Uterus (tissue), 3 donors: ENCODE measurements at regions not wholly inside any gene's neighbourhood (a gene's known extent, or its start where the extent isn't known, plus 50 kb on each side); places are given as distances from the start of the nearest gene placed in this dataset.

ENCODE experiments used
- DNase-seq, 2 donors: peaks; one replicate each; pipeline ENCODE4 v3.0.0-alpha.2; 2019 to 2020
- H3K27ac ChIP-seq, 2 donors: fragments of 200-600 bp; sonication (generic); 1 replicate in 1 of 2; 2 replicates in 1 of 2; pipeline ENCODE4 v1.5.1; 2016 to 2018
- H3K27me3 ChIP-seq, 2 donors: fragments of 200-600 bp; sonication (generic); one replicate each; pipeline ENCODE4 v1.5.1; 2018 to 2019; ENCODE audit warnings: control low read depth in 1 of 2
- H3K36me3 ChIP-seq, 2 donors: fragments of 200-600 bp; sonication (generic); one replicate each; pipeline ENCODE4 v1.5.1; 2019; ENCODE audit warnings: control low read depth in 1 of 2
- H3K4me1 ChIP-seq, 2 donors: fragments of 200-600 bp; sonication (generic); one replicate each; pipeline ENCODE4 v1.5.1; 2018 to 2019; ENCODE audit warnings: control low read depth in 1 of 2
- H3K4me3 ChIP-seq, 2 donors: fragments of 200-600 bp; sonication (generic); 1 replicate in 1 of 2; 2 replicates in 1 of 2; pipeline ENCODE4 v1.5.1; 2018 to 2019; ENCODE audit warnings: mild to moderate bottlenecking in 1 of 2
- H3K9me3 ChIP-seq, 2 donors: fragments of 200-600 bp; sonication (generic); one replicate each; pipeline ENCODE4 v1.5.1; 2019; ENCODE audit warnings: control low read depth in 1 of 2
- POLR2A ChIP-seq, 2 donors: fragments of 450-650 bp; IDR thresholded peaks; one replicate each; pipeline ENCODE4 v1.6.1; 2016; ENCODE audit warnings: antibody characterized with exemption in 2 of 2, mild to moderate bottlenecking in 1 of 2, moderate library complexity in 1 of 2
- intact Hi-C: fragments of 100-400 bp; cut with DNase I; formaldehyde crosslinking; loops from one replicate; pipeline ENCODE4 v1.15.1; 2023; ENCODE audit warnings: low total_unique reads
- TF ChIP-seq, protein P1 (sequence below), 4 experiments: fragments of 200-600 bp in 2 of 4; fragments of 450-650 bp in 2 of 4; sonication (generic) in 2 of 4; IDR thresholded peaks; one replicate each; pipeline ENCODE4 v1.5.1; 2016 to 2019; ENCODE audit warnings: antibody characterized with exemption in 4 of 4, mild to moderate bottlenecking in 2 of 4, moderate library complexity in 1 of 4
- donor health status: DM: yes; HTN: yes; CAD: no.

DNA sequence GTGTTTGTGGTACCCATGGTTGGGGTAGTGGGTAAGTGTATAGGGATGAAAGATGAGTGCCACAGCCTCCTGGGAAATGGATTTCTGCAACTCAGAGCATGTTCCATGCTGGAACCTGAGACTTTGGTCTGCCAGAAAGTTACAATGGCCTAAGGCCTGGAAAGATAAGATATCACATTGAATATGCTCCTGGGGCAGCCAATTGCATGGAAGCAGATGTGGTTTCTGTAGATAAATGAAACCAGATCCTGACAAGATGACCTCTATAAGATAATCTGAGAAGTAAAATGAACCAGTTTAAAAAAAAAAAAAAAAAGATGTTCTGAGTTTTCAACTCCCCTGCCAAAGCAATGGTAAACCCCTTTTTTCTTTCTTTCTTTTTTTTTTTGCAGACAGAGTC lies 91.4 kb upstream of the NCK2 start:
- H3K36me3 ChIP-seq, result no peaks in the 10 kb centered on the region
- intact Hi-C loops, result no loop called here
- no peaks in the 10 kb centered on the region for H3K27me3 ChIP-seq
- DNase-seq, result no peak
- H3K9me3 ChIP-seq, result no peaks in the 10 kb centered on the region
- no peak overlapping the region for H3K4me3 ChIP-seq
- H3K27ac ChIP-seq, result no peak overlapping the region
- no peaks in the 10 kb centered on the region for H3K4me1 ChIP-seq
- TF ChIP-seq, protein P1, sequence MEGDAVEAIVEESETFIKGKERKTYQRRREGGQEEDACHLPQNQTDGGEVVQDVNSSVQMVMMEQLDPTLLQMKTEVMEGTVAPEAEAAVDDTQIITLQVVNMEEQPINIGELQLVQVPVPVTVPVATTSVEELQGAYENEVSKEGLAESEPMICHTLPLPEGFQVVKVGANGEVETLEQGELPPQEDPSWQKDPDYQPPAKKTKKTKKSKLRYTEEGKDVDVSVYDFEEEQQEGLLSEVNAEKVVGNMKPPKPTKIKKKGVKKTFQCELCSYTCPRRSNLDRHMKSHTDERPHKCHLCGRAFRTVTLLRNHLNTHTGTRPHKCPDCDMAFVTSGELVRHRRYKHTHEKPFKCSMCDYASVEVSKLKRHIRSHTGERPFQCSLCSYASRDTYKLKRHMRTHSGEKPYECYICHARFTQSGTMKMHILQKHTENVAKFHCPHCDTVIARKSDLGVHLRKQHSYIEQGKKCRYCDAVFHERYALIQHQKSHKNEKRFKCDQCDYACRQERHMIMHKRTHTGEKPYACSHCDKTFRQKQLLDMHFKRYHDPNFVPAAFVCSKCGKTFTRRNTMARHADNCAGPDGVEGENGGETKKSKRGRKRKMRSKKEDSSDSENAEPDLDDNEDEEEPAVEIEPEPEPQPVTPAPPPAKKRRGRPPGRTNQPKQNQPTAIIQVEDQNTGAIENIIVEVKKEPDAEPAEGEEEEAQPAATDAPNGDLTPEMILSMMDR (IDR thresholded peaks at IDR 0.05), result no peak
- TF ChIP-seq POLR2A (IDR thresholded peaks at IDR 0.05), result no peak

DNA sequence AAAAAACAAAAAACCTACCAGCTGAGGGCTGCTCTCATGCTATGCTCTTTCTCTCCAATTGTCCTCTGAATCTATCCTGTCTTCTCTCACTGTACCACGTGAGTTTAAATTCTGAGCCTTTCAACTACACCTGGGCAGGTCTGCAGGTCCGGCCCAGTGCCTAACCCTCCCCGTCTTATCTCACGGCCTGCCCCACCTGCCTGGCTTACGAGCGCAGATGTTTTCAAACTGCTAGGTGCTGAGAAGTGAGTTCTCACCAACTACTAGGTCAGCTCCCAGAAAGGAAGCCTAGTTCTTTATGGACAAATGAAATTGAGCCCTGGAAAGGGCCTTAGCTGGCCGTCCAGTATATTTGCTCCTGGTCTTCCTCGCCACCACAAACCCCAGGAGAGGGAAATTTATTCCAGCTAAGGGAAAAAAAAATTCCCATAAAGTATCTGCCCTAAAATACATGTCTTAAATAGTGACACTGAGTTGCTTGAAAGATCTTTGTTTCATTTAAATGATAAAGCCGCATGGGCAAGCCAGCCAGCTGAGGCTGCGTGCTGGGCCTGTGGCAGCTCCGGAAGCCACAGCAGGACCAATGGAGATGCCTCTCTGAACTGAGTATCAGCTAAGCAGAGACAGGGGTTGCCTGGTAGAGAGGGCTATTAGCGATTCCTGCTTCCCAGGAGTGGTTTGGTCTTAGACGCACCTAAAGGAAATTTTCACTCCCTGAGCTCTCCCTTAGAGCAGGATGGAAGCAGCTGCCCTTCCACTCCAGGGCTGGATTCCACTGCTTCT lies 92.5 kb upstream of the NCK2 start:
- Histone ChIP-seq H3K36me3 (no peaks in the 10 kb centered on the region), H3K27ac (no peak overlapping the region), H3K4me3 (no peak overlapping the region), H3K9me3 (no peaks in the 10 kb centered on the region), H3K27me3 (no peaks in the 10 kb centered on the region), H3K4me1 (no peaks in the 10 kb centered on the region)
- no peak for DNase-seq
- intact Hi-C loops, result no loop called here
- no peak for TF ChIP-seq POLR2A (IDR thresholded peaks at IDR 0.05)
- TF ChIP-seq, protein P1 (IDR thresholded peaks at IDR 0.05), result no peak

DNA sequence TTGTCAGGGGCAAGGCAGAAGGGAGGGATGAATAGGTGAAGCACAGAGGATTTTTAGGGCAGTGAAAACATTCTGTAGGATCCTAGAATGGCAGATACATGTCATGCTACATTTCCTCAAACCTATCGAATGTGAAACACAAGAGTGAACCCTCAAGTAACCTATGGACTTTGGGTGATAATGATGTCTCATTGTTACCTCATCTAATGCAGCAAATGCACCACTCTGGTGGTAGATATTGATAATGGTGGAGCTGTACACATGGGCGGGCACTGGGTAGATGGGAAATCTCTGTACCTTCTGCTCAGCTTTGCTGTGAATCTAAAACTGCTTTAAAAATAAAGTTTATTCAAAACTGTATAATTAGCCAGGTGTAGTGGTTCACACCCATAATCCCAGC lies 95.2 kb upstream of the NCK2 start:
- Histone ChIP-seq H3K27ac (no peak overlapping the region), H3K27me3 (no peaks in the 10 kb centered on the region), H3K36me3 (no peaks in the 10 kb centered on the region), H3K9me3 (no peaks in the 10 kb centered on the region), H3K4me1 (no peaks in the 10 kb centered on the region), H3K4me3 (no peak overlapping the region)
- TF ChIP-seq, protein P1 (IDR thresholded peaks at IDR 0.05), result no peak
- no peak for TF ChIP-seq POLR2A (IDR thresholded peaks at IDR 0.05)
- no peak for DNase-seq
- intact Hi-C loops, result no loop called here

DNA sequence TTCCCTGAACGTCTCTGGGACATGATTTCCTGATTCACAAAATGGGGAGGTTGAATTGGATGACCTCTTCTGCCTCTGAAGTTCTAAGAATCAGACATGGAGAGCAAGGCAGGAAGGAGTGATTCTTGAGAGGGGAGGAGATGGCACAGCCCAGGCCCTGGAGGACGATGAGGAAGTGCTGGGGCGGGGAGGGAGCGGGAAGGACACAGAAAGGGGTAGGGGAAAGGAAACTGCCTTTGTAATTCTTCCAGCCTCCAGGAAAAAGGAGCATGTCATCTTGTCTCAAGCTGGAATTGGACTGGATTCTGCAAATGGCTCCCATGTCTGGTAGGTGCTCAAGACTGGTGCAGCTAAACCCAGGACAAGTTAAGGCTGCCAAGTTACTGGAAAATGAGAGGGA lies 97.0 kb upstream of the NCK2 start:
- no peak overlapping the region for H3K27ac ChIP-seq
- no peak for DNase-seq
- intact Hi-C loops, result no loop called here
- H3K27me3 ChIP-seq, result no peaks in the 10 kb centered on the region
- no peaks in the 10 kb centered on the region for H3K4me1 ChIP-seq
- TF ChIP-seq, protein P1 (IDR thresholded peaks at IDR 0.05), result no peak
- no peak for TF ChIP-seq POLR2A (IDR thresholded peaks at IDR 0.05)
- H3K36me3 ChIP-seq, result no peaks in the 10 kb centered on the region
- H3K4me3 ChIP-seq, result no peak overlapping the region
- H3K9me3 ChIP-seq, result no peaks in the 10 kb centered on the region

DNA sequence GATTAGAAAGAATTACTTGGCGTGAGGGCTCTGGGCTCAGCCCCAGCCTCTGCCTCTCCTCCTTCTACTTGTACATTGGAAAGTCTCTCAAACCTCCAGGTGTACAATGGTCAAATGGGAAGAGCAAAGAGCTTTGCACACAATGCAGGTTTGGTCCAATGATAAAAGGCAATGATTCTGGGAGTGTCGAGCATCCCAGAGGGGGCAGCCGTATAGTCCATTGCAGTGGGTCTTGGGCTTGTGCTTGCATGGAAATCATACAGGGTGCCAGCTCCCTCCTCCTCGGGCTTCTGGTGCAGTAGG lies 98.0 kb upstream of the NCK2 start:
- no peaks in the 10 kb centered on the region for H3K27me3 ChIP-seq
- H3K9me3 ChIP-seq, result no peaks in the 10 kb centered on the region
- H3K4me1 ChIP-seq, result no peaks in the 10 kb centered on the region
- no peak overlapping the region for H3K4me3 ChIP-seq
- H3K27ac ChIP-seq, result no peak overlapping the region
- TF ChIP-seq, protein P1 (IDR thresholded peaks at IDR 0.05), result no peak
- no peak for TF ChIP-seq POLR2A (IDR thresholded peaks at IDR 0.05)
- intact Hi-C loops, result no loop called here
- DNase-seq, result no peak
- H3K36me3 ChIP-seq, result no peaks in the 10 kb centered on the region
